ENCODE measurements at regions not wholly inside any gene's neighbourhood (a gene's known extent, or its start where the extent isn't known, plus 50 kb on each side); places are given as distances from the start of the nearest gene placed in this dataset.
A peak's percentile ranks its signal among the peaks of the same experiment; 100 is the strongest.

- TF ChIP-seq ZNF134 (CRISPR knock-in tag; conservative IDR thresholded peaks at IDR 0.05) (no peak), HNRNPUL1 (IDR thresholded peaks at IDR 0.05; ENCODE audit: low read length) (no peak), CEBPB (tag; IDR thresholded peaks at IDR 0.05) (no peak), FUS (optimal IDR thresholded peaks at IDR 0.05; ENCODE audit: low read depth, low read length) (no peak), ZNF717 (CRISPR knock-in tag; IDR thresholded peaks at IDR 0.05) (no peak), PHB (CRISPR knock-in tag; IDR thresholded peaks at IDR 0.05) (no peak), MEIS2 (IDR thresholded peaks at IDR 0.05; ENCODE audit: partially characterized antibody) (no peak), POLR2B (IDR thresholded peaks at IDR 0.05; ENCODE audit: low read depth, partially characterized antibody) (peak; percentile 31), CREB3L1 (IDR thresholded peaks at IDR 0.05; ENCODE audit: borderline replicate concordance, low read depth) (no peak), PHF8 (IDR thresholded peaks at IDR 0.05; ENCODE audit: borderline replicate concordance, low read length) (peak; percentile 24; the same call in 1 of the 2 replicates), DIDO1 (tag; IDR thresholded peaks at IDR 0.05; ENCODE audit: low read depth) (no peak), FOXO4 (CRISPR knock-in tag; IDR thresholded peaks at IDR 0.05) (no peak), POLR2A (conservative IDR thresholded peaks at IDR 0.05) (peak; percentile 54), ZNF75A (CRISPR knock-in tag; IDR thresholded peaks at IDR 0.05) (no peak), CXXC5 (CRISPR knock-in tag; IDR thresholded peaks at IDR 0.05) (no peak), PHF20 (IDR thresholded peaks at IDR 0.05; ENCODE audit: partially characterized antibody) (no peak), ZNF766 (CRISPR knock-in tag; conservative IDR thresholded peaks at IDR 0.05) (no peak; the same call in 1 of the 2 replicates), ZNF76 (CRISPR knock-in tag; IDR thresholded peaks at IDR 0.05; ENCODE audit: borderline replicate concordance) (no peak), LCOR (CRISPR knock-in tag; IDR thresholded peaks at IDR 0.05) (no peak)
- TF ChIP-seq, protein P1, sequence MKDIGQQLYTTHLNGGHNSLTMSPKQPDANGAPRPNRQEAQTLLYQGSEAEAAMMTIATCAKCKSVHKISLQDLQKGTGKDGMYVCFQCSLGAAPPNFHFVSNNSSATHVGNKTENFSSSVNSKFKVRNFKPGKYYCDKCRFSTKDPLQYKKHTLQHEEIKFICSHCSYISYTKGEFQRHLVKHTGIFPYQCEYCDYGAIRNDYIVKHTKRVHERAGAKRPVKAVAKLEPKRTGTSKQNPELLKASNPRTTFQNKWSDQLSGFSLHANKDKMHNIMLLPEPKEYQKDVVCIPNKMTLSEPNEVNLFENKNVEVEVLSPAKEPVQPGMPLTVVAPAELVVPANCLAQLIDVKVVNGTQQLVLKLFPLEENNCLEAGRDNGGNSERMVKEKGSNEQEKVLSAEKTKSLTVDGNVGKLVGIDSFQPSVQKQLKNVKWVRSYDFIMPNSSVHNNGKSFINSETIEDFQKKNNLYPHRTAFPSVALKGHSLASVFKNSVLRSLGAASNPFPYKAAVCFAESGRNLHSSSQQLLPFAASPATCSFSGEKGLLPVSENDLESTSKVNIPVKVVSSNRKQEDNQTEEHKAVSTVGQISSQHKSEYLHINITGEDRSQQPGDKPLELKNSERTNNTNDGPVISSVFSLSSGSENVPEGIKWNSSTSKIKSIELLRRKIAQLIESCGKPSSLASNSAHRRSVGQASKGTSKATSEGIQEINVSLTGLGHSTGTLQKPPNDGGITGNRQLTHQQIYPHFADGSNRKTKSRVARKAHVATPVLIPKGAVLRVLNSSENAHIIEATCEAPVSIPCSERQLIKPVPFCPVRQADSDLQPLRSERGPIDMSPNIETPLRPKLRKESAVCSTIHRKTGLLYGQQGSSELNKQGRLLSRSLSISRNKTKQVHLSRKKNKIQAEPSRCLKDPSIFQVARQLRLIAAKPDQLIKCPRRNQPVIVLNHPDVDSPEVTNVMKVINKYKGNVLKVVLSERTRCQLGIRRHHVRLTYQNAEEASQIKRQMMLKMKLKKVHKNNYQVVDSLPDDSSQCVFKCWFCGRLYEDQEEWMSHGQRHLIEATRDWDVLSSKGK (CRISPR knock-in tag; IDR thresholded peaks at IDR 0.05): no peak
- TF ChIP-seq, protein P2, sequence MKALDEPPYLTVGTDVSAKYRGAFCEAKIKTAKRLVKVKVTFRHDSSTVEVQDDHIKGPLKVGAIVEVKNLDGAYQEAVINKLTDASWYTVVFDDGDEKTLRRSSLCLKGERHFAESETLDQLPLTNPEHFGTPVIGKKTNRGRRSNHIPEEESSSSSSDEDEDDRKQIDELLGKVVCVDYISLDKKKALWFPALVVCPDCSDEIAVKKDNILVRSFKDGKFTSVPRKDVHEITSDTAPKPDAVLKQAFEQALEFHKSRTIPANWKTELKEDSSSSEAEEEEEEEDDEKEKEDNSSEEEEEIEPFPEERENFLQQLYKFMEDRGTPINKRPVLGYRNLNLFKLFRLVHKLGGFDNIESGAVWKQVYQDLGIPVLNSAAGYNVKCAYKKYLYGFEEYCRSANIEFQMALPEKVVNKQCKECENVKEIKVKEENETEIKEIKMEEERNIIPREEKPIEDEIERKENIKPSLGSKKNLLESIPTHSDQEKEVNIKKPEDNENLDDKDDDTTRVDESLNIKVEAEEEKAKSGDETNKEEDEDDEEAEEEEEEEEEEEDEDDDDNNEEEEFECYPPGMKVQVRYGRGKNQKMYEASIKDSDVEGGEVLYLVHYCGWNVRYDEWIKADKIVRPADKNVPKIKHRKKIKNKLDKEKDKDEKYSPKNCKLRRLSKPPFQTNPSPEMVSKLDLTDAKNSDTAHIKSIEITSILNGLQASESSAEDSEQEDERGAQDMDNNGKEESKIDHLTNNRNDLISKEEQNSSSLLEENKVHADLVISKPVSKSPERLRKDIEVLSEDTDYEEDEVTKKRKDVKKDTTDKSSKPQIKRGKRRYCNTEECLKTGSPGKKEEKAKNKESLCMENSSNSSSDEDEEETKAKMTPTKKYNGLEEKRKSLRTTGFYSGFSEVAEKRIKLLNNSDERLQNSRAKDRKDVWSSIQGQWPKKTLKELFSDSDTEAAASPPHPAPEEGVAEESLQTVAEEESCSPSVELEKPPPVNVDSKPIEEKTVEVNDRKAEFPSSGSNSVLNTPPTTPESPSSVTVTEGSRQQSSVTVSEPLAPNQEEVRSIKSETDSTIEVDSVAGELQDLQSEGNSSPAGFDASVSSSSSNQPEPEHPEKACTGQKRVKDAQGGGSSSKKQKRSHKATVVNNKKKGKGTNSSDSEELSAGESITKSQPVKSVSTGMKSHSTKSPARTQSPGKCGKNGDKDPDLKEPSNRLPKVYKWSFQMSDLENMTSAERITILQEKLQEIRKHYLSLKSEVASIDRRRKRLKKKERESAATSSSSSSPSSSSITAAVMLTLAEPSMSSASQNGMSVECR (CRISPR knock-in tag; IDR thresholded peaks at IDR 0.05): peak; percentile 41
These were observed 750.6 kb upstream of the ADGRB3 start (continued) for GRCh38 chr6:67884442-67884841.

Measured in K562 (cell line).